ENCODE measurements at regions not wholly inside any gene's neighbourhood (a gene's known extent, or its start where the extent isn't known, plus 50 kb on each side); places are given as distances from the start of the nearest gene placed in this dataset.

GRCh38 chrX:120736989-120737388 lies 107.1 kb upstream of the C1GALT1C1 start:
- H3K36me3 Mint-ChIP-seq (ENCODE audit: insufficient read depth in 1 of 3, low read depth in 3 of 3) = no peaks in the 10 kb centered on the region; a peak in 2 of 7 replicates
- H3K4me2 ChIP-seq (ENCODE audit: insufficient read depth, insufficient read length, low read length) = no peak overlapping the region
- H3K27me3 ChIP-seq (ENCODE audit: insufficient read depth, low read length) = no peaks in the 10 kb centered on the region

More at GRCh38 chrX:120736989-120737388, 107.1 kb upstream of the C1GALT1C1 start:
- no peak for TF ChIP-seq CTCF (conservative IDR thresholded peaks at IDR 0.05)
- no peak overlapping the region for H3K56ac ChIP-seq (ENCODE audit: insufficient read length, low read depth, low read length)
- H2BK12ac ChIP-seq (ENCODE audit: insufficient read length, low read depth, low read length) = no peak overlapping the region
- no peak overlapping the region for H2AK5ac ChIP-seq (ENCODE audit: insufficient read length, low read length)
- Mint-ChIP-seq H3K27me3 (ENCODE audit: low read depth) (peaks cover 12% of the 10 kb centered on the region), H3K4me3 (no peak overlapping the region), H3K9me3 (peaks cover 65 to 73% of the 10 kb centered on the region in 2 experiments), H3K27ac (no peak overlapping the region), H3K4me1 (peaks cover 21 to 30% of the 10 kb centered on the region in 2 experiments)
- H3K4ac ChIP-seq (ENCODE audit: low read depth, low read length) = no peak overlapping the region
- H3T11ph ChIP-seq (ENCODE audit: low read length) = no peak overlapping the region
- H3K9ac ChIP-seq (ENCODE audit: extremely low read depth, insufficient read length, low read length) = no peak overlapping the region
- no peak overlapping the region for H2AFZ ChIP-seq (ENCODE audit: low read length)
- WGBS (ENCODE audit: extremely low coverage, insufficient read length, low lambda C conversion rate) = no CpG with 5 or more reads among the region's 1 CpG
- H2BK15ac ChIP-seq (ENCODE audit: low read depth, low read length) = no peak overlapping the region
- no peak overlapping the region for H3K27ac ChIP-seq (ENCODE audit: insufficient read length, low read depth, low read length)
- no peak overlapping the region for H3K14ac ChIP-seq (ENCODE audit: insufficient read depth, low read length)
- no peak overlapping the region for H4K8ac ChIP-seq (replicated peaks; ENCODE audit: insufficient read length, low read depth, low read length)
- DNase-seq = no peak
- H2BK5ac ChIP-seq (ENCODE audit: insufficient read length, low read length) = no peak overlapping the region
- H4K5ac ChIP-seq (ENCODE audit: insufficient read length, low read depth, low read length) = no peak overlapping the region
- H3K79me2 ChIP-seq (ENCODE audit: insufficient read depth, low read length) = no peaks in the 10 kb centered on the region
- no peak overlapping the region for H4K91ac ChIP-seq (ENCODE audit: insufficient read length, low read depth, low read length)
- no peaks in the 10 kb centered on the region for H3K4me1 ChIP-seq (ENCODE audit: insufficient read depth, low read length)
- no peaks in the 10 kb centered on the region for H3K79me1 ChIP-seq (ENCODE audit: insufficient read depth, low read depth, low read length, poor library complexity, severe bottlenecking)
- H2BK120ac ChIP-seq (ENCODE audit: low read depth, low read length, poor library complexity, severe bottlenecking) = no peak overlapping the region
- H3K18ac ChIP-seq (ENCODE audit: insufficient read length, low read depth, low read length) = no peak overlapping the region
- H2BK20ac ChIP-seq (ENCODE audit: low read depth, low read length, poor library complexity, severe bottlenecking) = no peak overlapping the region
- no peaks in the 10 kb centered on the region for H3K23me2 ChIP-seq (ENCODE audit: insufficient read length, low read depth, low read length, poor library complexity, severe bottlenecking)
- H3K9me3 ChIP-seq (ENCODE audit: control insufficient read depth, low read depth, low read length) = peaks cover 40% of the 10 kb centered on the region
- no peak overlapping the region for H3K23ac ChIP-seq (ENCODE audit: insufficient read length, low read depth, low read length)
- no peaks in the 10 kb centered on the region for H4K20me1 ChIP-seq (ENCODE audit: control insufficient read depth, insufficient read depth, insufficient read length)
